Effector memory CD8-positive, alpha-beta T cell (primary cell): ENCODE measurements at regions not wholly inside any gene's neighbourhood (a gene's known extent, or its start where the extent isn't known, plus 50 kb on each side); places are given as distances from the start of the nearest gene placed in this dataset.

ENCODE experiments used
- ATAC-seq: fragments of 150-1000 bp; cut with Tn5 transposase; replicated peaks from 2 replicates; pipeline ENCODE4 v1.10.0; 2021; ENCODE audit warnings: mild to moderate bottlenecking, moderate library complexity
- DNase-seq, 3 experiments: peaks; one replicate each; pipeline ENCODE4 v3.0.0; 2021
- H3K27ac Mint-ChIP-seq, 2 donors: one replicate each; pipeline ENCODE4 v1.8.0; 2022; ENCODE audit warnings: mild to moderate bottlenecking in 2 of 2, mixed read lengths in 2 of 2, moderate library complexity in 2 of 2
- H3K27me3 Mint-ChIP-seq, 2 donors: one replicate each; pipeline ENCODE4 v1.8.0; 2022; ENCODE audit warnings: mixed read lengths in 2 of 2
- H3K36me3 Mint-ChIP-seq: one replicate; pipeline ENCODE4 v1.8.0; 2022; ENCODE audit warnings: mild to moderate bottlenecking, moderate library complexity, mixed read lengths; ENCODE audit not compliant: insufficient read depth
- H3K4me1 Mint-ChIP-seq, 2 donors: one replicate each; pipeline ENCODE4 v1.8.0; 2022; ENCODE audit warnings: low read depth in 2 of 2, mixed read lengths in 2 of 2
- H3K4me3 Mint-ChIP-seq, 2 donors: one replicate each; pipeline ENCODE4 v1.8.0; 2022; ENCODE audit warnings: mild to moderate bottlenecking in 2 of 2, mixed read lengths in 2 of 2, moderate library complexity in 2 of 2
- H3K9me3 Mint-ChIP-seq, 2 donors: one replicate each; pipeline ENCODE4 v1.8.0; 2022; ENCODE audit warnings: mixed read lengths in 2 of 2

DNA sequence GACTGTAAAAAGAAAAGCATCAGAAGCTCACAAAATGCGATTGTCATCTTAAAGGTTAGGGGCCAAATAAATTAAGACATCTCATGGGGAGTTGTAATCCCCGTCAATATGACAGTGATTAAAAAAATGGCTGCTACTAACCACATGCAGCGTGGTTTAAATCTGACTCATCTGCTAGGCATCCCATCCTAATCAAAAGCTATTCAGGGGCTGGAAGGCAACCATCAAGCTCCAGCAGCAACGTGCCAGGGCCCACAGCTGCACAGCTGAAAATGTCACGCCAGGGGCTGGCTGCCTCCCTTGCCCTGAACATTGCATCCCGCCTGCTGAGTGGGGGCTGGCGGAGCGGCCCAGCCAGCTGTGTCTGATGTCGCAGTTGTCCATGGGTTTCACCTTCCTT lies 66.3 kb upstream of the FRMD4A start:
- Mint-ChIP-seq H3K4me3 (no peak overlapping the region), H3K4me1 (no peaks in the 10 kb centered on the region), H3K27ac (no peak overlapping the region), H3K36me3 (no peaks in the 10 kb centered on the region), H3K9me3 (no peaks in the 10 kb centered on the region), H3K27me3 (peaks cover 26 to 30% of the 10 kb centered on the region in 2 donors)
- no peak for ATAC-seq
- no peak for DNase-seq

DNA sequence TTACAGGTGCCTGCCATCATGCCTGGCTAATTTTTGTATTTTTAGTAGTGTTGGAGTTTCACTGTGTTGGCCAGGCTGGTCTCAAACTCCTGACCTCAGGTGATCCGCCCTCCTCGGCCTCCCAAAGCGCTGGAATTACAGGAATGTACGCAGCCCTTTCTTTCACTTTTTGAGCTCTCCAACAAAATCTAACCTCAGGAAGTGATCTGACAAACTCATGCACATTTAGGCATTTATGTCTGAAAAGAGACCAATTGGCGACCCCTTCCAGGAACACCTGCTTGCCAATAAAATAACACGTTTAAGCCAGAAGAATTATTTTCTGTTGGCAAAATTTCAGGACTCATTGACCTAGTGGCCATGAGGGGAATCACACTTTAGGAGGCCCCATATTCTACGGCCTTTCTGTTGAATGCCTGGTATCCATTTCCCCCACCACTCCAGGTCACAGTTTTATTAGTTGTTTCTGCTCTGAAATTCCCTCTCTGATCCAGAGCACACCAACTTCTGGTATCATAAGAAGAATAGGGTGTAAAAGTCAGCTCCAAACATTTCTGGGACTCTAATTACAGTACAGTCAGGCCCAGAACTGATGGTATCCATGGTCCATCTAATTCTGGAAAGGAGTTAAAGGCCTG lies 65.8 kb upstream of the FRMD4A start:
- no peaks in the 10 kb centered on the region for H3K36me3 Mint-ChIP-seq
- H3K9me3 Mint-ChIP-seq: no peaks in the 10 kb centered on the region
- peaks cover 20 to 25% of the 10 kb centered on the region in 2 donors for H3K27me3 Mint-ChIP-seq
- DNase-seq: no peak
- no peak for ATAC-seq
- H3K27ac Mint-ChIP-seq: no peak overlapping the region
- no peak overlapping the region for H3K4me3 Mint-ChIP-seq
- no peaks in the 10 kb centered on the region for H3K4me1 Mint-ChIP-seq

- ATAC-seq: no peak
- no peak overlapping the region for H3K27ac Mint-ChIP-seq
- no peak overlapping the region for H3K4me3 Mint-ChIP-seq
- no peaks in the 10 kb centered on the region for H3K4me1 Mint-ChIP-seq
- H3K9me3 Mint-ChIP-seq: no peaks in the 10 kb centered on the region
- DNase-seq: no peak
- no peaks in the 10 kb centered on the region for H3K36me3 Mint-ChIP-seq
- peaks cover 3 to 13% of the 10 kb centered on the region in 2 donors for H3K27me3 Mint-ChIP-seq
Observed at GRCh38 chr10:14394179-14394578, 63.5 kb upstream of the FRMD4A start.

GRCh38 chr10:14391342-14391741 lies 60.6 kb upstream of the FRMD4A start:
- no peaks in the 10 kb centered on the region for H3K9me3 Mint-ChIP-seq
- H3K4me1 Mint-ChIP-seq: no peaks in the 10 kb centered on the region
- no peaks in the 10 kb centered on the region for H3K36me3 Mint-ChIP-seq
- no peak overlapping the region for H3K27ac Mint-ChIP-seq
- H3K4me3 Mint-ChIP-seq: no peak overlapping the region
- H3K27me3 Mint-ChIP-seq: peaks cover 0 to 17% of the 10 kb centered on the region in 2 donors
- ATAC-seq (no peak), DNase-seq (no peak)

GRCh38 chr10:14389981-14390590 lies 59.4 kb upstream of the FRMD4A start:
- Mint-ChIP-seq H3K9me3 (no peaks in the 10 kb centered on the region), H3K27me3 (peaks cover 0 to 15% of the 10 kb centered on the region in 2 donors), H3K36me3 (no peaks in the 10 kb centered on the region), H3K4me3 (no peak overlapping the region), H3K27ac (no peak overlapping the region), H3K4me1 (no peaks in the 10 kb centered on the region)
- DNase-seq: no peak
- no peak for ATAC-seq

GRCh38 chr10:14385596-14386593 lies 55.2 kb upstream of the FRMD4A start:
- ATAC-seq: no peak
- Mint-ChIP-seq H3K4me3 (no peak overlapping the region), H3K4me1 (no peaks in the 10 kb centered on the region), H3K36me3 (no peaks in the 10 kb centered on the region), H3K27me3 (peaks cover 12 to 25% of the 10 kb centered on the region in 2 donors), H3K9me3 (no peaks in the 10 kb centered on the region), H3K27ac (no peak overlapping the region)
- DNase-seq: no peak

GRCh38 chr10:14384915-14385314 lies 54.2 kb upstream of the FRMD4A start:
- H3K4me3 Mint-ChIP-seq: no peak overlapping the region
- no peaks in the 10 kb centered on the region for H3K9me3 Mint-ChIP-seq
- no peak for DNase-seq
- H3K27ac Mint-ChIP-seq: no peak overlapping the region
- ATAC-seq: no peak
- no peaks in the 10 kb centered on the region for H3K4me1 Mint-ChIP-seq
- peaks cover 14 to 21% of the 10 kb centered on the region in 2 donors for H3K27me3 Mint-ChIP-seq
- H3K36me3 Mint-ChIP-seq: no peaks in the 10 kb centered on the region

- Mint-ChIP-seq H3K27me3 (peaks cover 20 to 24% of the 10 kb centered on the region in 2 donors), H3K36me3 (no peaks in the 10 kb centered on the region), H3K4me3 (no peak overlapping the region), H3K9me3 (no peaks in the 10 kb centered on the region), H3K27ac (no peak overlapping the region), H3K4me1 (no peaks in the 10 kb centered on the region)
- DNase-seq: no peak
- ATAC-seq: no peak
Observed at GRCh38 chr10:14384116-14384730, 53.5 kb upstream of the FRMD4A start.

DNA sequence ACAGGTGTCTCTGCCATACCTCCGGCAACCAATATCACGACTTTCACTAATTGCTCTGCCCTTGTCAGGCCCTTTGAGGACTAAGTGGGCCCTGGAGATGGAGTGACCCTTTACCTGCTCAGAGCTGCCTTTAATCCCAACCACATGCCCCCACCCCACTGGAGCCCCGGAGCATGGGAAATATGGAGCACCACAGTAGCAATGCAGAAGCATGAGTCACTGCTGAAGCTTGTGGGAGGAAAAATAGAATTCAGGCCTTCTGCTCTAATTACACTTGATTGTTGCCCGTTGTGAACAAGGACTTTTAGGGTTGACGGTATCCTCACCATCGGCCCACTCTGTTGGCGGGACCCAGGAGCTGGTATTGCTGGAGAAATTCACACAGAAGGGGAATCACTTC lies 52.5 kb upstream of the FRMD4A start:
- Mint-ChIP-seq H3K9me3 (no peaks in the 10 kb centered on the region), H3K4me1 (no peaks in the 10 kb centered on the region), H3K27ac (no peak overlapping the region), H3K4me3 (no peak overlapping the region), H3K27me3 (peaks cover 27 to 30% of the 10 kb centered on the region in 2 donors), H3K36me3 (no peaks in the 10 kb centered on the region)
- ATAC-seq: no peak
- no peak for DNase-seq

DNA sequence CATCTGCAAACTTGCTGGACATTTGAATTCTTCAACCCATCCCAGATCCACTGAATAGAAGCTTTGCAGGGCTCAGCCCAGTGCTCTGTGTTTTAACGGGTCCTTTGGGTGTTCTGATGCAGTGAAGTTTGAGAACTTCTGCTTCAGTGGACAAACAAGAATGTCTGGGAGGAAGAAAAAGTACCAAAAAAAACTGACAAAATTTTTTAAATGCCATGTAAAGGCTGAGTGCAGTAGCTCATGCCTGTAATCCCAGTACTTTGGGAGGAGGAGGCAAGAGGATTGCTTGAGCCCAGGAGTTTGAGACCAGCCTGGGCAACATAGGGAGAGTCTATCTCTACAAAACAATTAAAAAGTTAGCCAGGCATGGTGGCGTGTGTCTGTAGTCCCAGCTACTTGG lies 51.8 kb upstream of the FRMD4A start:
- no peaks in the 10 kb centered on the region for H3K9me3 Mint-ChIP-seq
- H3K27me3 Mint-ChIP-seq: peaks cover 28 to 37% of the 10 kb centered on the region in 2 donors
- H3K27ac Mint-ChIP-seq: no peak overlapping the region

GRCh38 chr10:14382022-14382421 lies 51.3 kb upstream of the FRMD4A start:
- ATAC-seq (no peak), DNase-seq (no peak)
- Mint-ChIP-seq H3K4me1 (no peaks in the 10 kb centered on the region), H3K27ac (no peak overlapping the region), H3K9me3 (no peaks in the 10 kb centered on the region), H3K27me3 (peaks cover 28 to 42% of the 10 kb centered on the region in 2 donors), H3K36me3 (peaks cover 2% of the 10 kb centered on the region), H3K4me3 (no peak overlapping the region)

More for the DNA sequence above, 51.8 kb upstream of the FRMD4A start:
- Mint-ChIP-seq H3K4me1 (no peaks in the 10 kb centered on the region), H3K4me3 (no peak overlapping the region), H3K36me3 (no peaks in the 10 kb centered on the region)
- ATAC-seq (no peak), DNase-seq (no peak)

DNA sequence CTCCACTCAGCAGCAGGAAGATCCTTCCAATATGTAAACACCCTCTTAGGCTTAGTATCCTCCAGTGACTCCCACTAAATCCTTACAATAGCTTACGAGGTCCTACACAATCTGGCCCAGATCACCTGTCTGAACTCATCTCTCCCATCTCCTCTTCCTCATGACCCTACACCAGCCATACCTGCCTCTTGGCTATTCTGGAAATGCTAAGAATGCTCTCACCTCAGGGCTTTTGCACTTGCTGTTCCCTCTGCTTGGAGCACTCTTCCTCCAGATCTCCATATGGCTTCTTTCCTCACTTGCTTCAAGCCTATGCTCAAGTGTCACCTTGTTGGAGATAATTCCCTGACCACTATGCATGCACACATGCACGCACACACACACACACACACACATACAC lies 50.8 kb upstream of the FRMD4A start:
- Mint-ChIP-seq H3K9me3 (no peaks in the 10 kb centered on the region), H3K27ac (no peak overlapping the region), H3K36me3 (peaks cover 2% of the 10 kb centered on the region), H3K4me3 (no peak overlapping the region), H3K27me3 (peaks cover 28 to 48% of the 10 kb centered on the region in 2 donors), H3K4me1 (no peaks in the 10 kb centered on the region)
- no peak for DNase-seq
- no peak for ATAC-seq

DNA sequence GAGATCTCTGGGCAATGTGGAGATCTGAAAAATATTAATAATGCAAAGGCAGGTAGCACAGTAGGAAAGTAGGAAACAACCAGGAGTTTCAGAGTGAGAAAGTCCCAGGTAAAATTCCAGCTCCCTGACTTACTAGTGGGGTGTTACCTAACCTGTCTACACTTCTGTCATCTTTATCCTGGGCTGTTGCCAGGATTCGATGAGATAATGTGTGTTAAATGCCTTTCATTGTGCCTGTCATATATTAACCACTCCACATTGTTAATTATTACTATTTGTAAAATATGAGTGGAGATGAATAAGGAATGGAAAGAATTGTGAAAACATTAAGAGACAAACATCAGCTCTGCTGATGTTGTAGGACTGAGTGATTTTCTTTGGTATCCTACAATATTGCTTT lies 50.0 kb upstream of the FRMD4A start:
- Mint-ChIP-seq H3K4me1 (no peaks in the 10 kb centered on the region), H3K4me3 (no peak overlapping the region), H3K36me3 (peaks cover 2% of the 10 kb centered on the region), H3K27me3 (peaks cover 35 to 55% of the 10 kb centered on the region in 2 donors), H3K9me3 (no peaks in the 10 kb centered on the region), H3K27ac (no peak overlapping the region)
- DNase-seq: no peak
- no peak for ATAC-seq
